ENCODE measurements at regions not wholly inside any gene's neighbourhood (a gene's known extent, or its start where the extent isn't known, plus 50 kb on each side); places are given as distances from the start of the nearest gene placed in this dataset.

DNA sequence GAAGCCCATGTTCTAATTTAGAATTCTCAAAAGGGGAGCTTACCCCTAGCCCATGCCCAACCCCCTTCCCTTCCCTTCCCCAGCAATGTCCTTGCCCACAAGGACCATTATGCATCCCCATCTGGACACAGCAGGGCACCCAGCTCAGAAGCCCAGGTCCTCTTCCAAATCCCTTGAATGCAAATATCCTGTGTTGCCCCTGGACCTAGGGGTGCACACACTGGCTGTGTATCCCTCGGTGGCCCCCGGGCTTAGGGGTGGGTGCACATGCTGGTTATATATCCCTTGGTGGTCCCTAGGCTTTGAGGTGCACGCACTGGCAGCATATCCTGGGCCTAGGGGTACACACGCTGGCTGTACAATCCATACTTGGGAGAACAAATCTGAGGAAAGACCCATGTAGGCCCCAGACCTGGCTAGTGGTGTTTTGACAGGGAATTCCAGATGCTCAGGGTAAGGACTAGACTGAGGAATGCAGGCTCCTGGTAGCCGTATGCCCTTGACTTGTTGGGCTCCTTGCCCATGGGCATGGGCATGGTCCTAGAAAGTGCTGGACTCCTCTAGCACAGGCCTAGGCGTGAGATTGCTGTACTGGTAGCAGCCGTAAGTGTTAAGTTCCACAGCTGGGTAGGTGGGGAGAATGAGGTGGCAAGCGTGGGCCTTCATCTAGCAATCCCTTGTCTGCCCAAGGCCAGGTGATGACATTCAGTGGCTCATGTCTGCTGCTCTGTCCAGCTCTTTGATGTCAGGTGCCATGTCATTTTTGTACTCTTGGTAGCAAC, 222.4 kb downstream of the OPA1 start:
- Histone ChIP-seq H3K4me1 (ENCODE audit: insufficient read depth, low read length) (no peaks in the 10 kb centered on the region), H3K79me2 (ENCODE audit: insufficient read depth, low read length) (no peaks in the 10 kb centered on the region), H3K27me3 (ENCODE audit: insufficient read depth, low read length, poor library complexity) (peaks cover 21% of the 10 kb centered on the region), H3K9ac (ENCODE audit: low read depth, low read length) (no peak overlapping the region), H3K27ac (ENCODE audit: low read length) (no peak overlapping the region), H3K36me3 (ENCODE audit: insufficient read depth, low read length) (no peaks in the 10 kb centered on the region), H2AFZ (ENCODE audit: low read depth, low read length) (no peak overlapping the region), H3K9me3 (ENCODE audit: insufficient read depth, low read length, severe bottlenecking) (no peaks in the 10 kb centered on the region), H3K4me3 (ENCODE audit: low read depth in 1 of 2, low read length in 2 of 2) (no peak overlapping the region), H4K20me1 (ENCODE audit: insufficient read depth, low read length) (no peaks in the 10 kb centered on the region), H3K4me2 (ENCODE audit: insufficient read depth, low read length) (no peak overlapping the region)
- TF ChIP-seq, protein P1, sequence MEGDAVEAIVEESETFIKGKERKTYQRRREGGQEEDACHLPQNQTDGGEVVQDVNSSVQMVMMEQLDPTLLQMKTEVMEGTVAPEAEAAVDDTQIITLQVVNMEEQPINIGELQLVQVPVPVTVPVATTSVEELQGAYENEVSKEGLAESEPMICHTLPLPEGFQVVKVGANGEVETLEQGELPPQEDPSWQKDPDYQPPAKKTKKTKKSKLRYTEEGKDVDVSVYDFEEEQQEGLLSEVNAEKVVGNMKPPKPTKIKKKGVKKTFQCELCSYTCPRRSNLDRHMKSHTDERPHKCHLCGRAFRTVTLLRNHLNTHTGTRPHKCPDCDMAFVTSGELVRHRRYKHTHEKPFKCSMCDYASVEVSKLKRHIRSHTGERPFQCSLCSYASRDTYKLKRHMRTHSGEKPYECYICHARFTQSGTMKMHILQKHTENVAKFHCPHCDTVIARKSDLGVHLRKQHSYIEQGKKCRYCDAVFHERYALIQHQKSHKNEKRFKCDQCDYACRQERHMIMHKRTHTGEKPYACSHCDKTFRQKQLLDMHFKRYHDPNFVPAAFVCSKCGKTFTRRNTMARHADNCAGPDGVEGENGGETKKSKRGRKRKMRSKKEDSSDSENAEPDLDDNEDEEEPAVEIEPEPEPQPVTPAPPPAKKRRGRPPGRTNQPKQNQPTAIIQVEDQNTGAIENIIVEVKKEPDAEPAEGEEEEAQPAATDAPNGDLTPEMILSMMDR (IDR thresholded peaks at IDR 0.05; ENCODE audit: borderline replicate concordance, extremely low read depth, low read length, poor library complexity, severe bottlenecking), result no peak
- TF ChIP-seq EZH2 (IDR thresholded peaks at IDR 0.05; ENCODE audit: borderline replicate concordance, low read depth, low read length, severe bottlenecking), result no peak
- ATAC-seq (ENCODE audit: insufficient read depth, low read depth) (no peak), DNase-seq (no peak)

DNA sequence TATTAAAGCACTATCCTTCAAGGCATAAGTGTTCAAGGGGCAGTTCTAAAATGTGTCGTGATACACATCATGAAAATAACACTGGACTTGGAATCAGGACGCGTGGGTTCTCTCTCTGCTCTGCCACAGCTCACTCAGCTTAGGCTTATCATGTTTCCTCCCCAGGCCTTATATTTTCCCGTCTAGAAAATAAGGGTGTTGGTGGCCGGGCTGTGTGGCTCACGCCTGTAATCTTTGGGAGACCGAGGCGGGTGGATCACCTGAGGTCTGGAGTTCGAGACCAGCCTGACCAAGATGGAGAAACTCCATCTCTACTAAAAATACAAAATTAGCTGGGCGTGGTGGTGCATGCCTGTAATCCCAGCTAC, 223.0 kb downstream of the OPA1 start:
- no peak overlapping the region for H3K4me2 ChIP-seq (ENCODE audit: insufficient read depth, low read length)
- H3K9me3 ChIP-seq (ENCODE audit: insufficient read depth, low read length, severe bottlenecking), result no peaks in the 10 kb centered on the region

DNA sequence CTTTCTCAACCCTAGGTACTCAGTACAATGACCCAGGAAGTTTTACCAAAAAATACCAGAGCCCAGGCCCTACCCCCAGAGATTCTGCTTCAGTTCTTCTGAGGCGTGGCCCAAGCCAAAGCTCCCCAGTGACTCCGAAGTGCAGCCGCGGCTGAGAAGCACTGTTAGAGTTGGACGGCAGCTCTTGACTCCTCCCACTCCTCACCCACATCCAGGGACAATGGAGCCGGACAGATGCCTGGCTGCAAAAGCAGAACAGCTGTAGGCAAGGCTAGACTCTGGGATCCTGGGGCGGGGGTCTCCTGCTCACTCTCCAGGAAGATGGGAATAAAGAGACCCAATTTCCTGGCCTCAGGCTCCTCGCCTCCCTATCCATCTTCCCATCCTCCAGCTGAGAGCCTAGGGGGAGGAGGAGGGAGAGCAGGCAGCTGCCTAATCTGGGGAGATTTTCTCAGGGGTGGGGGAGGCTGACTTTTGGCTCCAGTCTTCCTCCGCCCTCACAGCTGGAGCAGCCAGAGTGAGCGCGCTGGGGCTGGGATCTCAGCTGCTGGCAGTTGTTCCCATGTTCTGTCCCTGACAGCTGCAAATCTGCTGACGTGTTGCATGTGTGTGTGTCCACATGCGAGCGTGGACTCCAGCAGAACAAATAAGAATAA, 223.8 kb downstream of the OPA1 start:
- H2AFZ ChIP-seq (ENCODE audit: low read depth, low read length), result no peak overlapping the region
- H4K20me1 ChIP-seq (ENCODE audit: insufficient read depth, low read length), result no peaks in the 10 kb centered on the region
- H3K9me3 ChIP-seq (ENCODE audit: insufficient read depth, low read length, severe bottlenecking), result no peaks in the 10 kb centered on the region
- H3K79me2 ChIP-seq (ENCODE audit: insufficient read depth, low read length), result no peaks in the 10 kb centered on the region
- ATAC-seq (ENCODE audit: insufficient read depth, low read depth) (no peak), DNase-seq (no peak)
- H3K4me2 ChIP-seq (ENCODE audit: insufficient read depth, low read length), result no peak overlapping the region
- no peak overlapping the region for H3K9ac ChIP-seq (ENCODE audit: low read depth, low read length)
- no peak overlapping the region for H3K4me3 ChIP-seq (ENCODE audit: low read depth in 1 of 2, low read length in 2 of 2)
- H3K4me1 ChIP-seq (ENCODE audit: insufficient read depth, low read length), result no peaks in the 10 kb centered on the region
- no peaks in the 10 kb centered on the region for H3K36me3 ChIP-seq (ENCODE audit: insufficient read depth, low read length)
- TF ChIP-seq, protein P1 (IDR thresholded peaks at IDR 0.05; ENCODE audit: borderline replicate concordance, extremely low read depth, low read length, poor library complexity, severe bottlenecking), result no peak
- TF ChIP-seq EZH2 (IDR thresholded peaks at IDR 0.05; ENCODE audit: borderline replicate concordance, low read depth, low read length, severe bottlenecking), result no peak
- no peak overlapping the region for H3K27ac ChIP-seq (ENCODE audit: low read length)
- peaks cover 17% of the 10 kb centered on the region for H3K27me3 ChIP-seq (ENCODE audit: insufficient read depth, low read length, poor library complexity)

More for the DNA sequence above, 223.0 kb downstream of the OPA1 start:
- H3K4me1 ChIP-seq (ENCODE audit: insufficient read depth, low read length), result no peaks in the 10 kb centered on the region
- ATAC-seq (ENCODE audit: insufficient read depth, low read depth) (no peak), DNase-seq (no peak)
- no peak overlapping the region for H3K9ac ChIP-seq (ENCODE audit: low read depth, low read length)
- no peak overlapping the region for H3K4me3 ChIP-seq (ENCODE audit: low read depth in 1 of 2, low read length in 2 of 2)
- H3K27me3 ChIP-seq (ENCODE audit: insufficient read depth, low read length, poor library complexity), result peaks cover 21% of the 10 kb centered on the region
- H3K79me2 ChIP-seq (ENCODE audit: insufficient read depth, low read length), result no peaks in the 10 kb centered on the region
- no peaks in the 10 kb centered on the region for H4K20me1 ChIP-seq (ENCODE audit: insufficient read depth, low read length)
- H3K27ac ChIP-seq (ENCODE audit: low read length), result no peak overlapping the region
- no peak overlapping the region for H2AFZ ChIP-seq (ENCODE audit: low read depth, low read length)
- TF ChIP-seq, protein P1 (IDR thresholded peaks at IDR 0.05; ENCODE audit: borderline replicate concordance, extremely low read depth, low read length, poor library complexity, severe bottlenecking), result no peak
- TF ChIP-seq EZH2 (IDR thresholded peaks at IDR 0.05; ENCODE audit: borderline replicate concordance, low read depth, low read length, severe bottlenecking), result no peak
- no peaks in the 10 kb centered on the region for H3K36me3 ChIP-seq (ENCODE audit: insufficient read depth, low read length)
